Thyroid gland (tissue), 4 donors: ENCODE measurements at regions not wholly inside any gene's neighbourhood (a gene's known extent, or its start where the extent isn't known, plus 50 kb on each side); places are given as distances from the start of the nearest gene placed in this dataset.

Experiments used
- DNase-seq, 2 donors: peaks; one replicate each; pipeline ENCODE4 v3.0.0-alpha.2; 2019
- H3K27ac ChIP-seq, 3 donors: fragments of 200-600 bp; sonication (generic); 1 replicate in 2 of 3; 2 replicates in 1 of 3; pipeline ENCODE4 v1.5.1; 2016 to 2019; ENCODE audit warnings: mild to moderate bottlenecking in 1 of 3, moderate library complexity in 1 of 3
- H3K27me3 ChIP-seq: fragments of 200-600 bp; sonication (generic); one replicate; pipeline ENCODE4 v1.5.1; 2019
- H3K36me3 ChIP-seq, 2 donors: fragments of 200-600 bp; sonication (generic); one replicate each; pipeline ENCODE4 v1.5.1; 2016 to 2019
- H3K4me1 ChIP-seq, 2 donors: fragments of 200-600 bp; sonication (generic); one replicate each; pipeline ENCODE4 v1.5.1; 2017 to 2019
- H3K4me3 ChIP-seq, 3 donors: fragments of 200-600 bp; sonication (generic); replicated peaks in 1 of 3; 1 replicate in 2 of 3; 2 replicates in 1 of 3; pipeline ENCODE4 v1.5.1; 2016; ENCODE audit warnings: mild to moderate bottlenecking in 1 of 3
- H3K9me3 ChIP-seq: fragments of 200-600 bp; sonication (generic); one replicate; pipeline ENCODE4 v1.5.1; 2017
- POLR2A ChIP-seq, 2 donors: fragments of 450-650 bp; IDR thresholded peaks; one replicate each; pipeline ENCODE4 v1.6.1; 2017; ENCODE audit warnings: antibody characterized with exemption in 2 of 2, mild to moderate bottlenecking in 2 of 2, moderate library complexity in 1 of 2
- WGBS, 2 donors: methylation state at CpG; one replicate each; pipeline ENCODE4 v1.1.5; 2017; 5-methylcytosine and 5-hydroxymethylcytosine counted together
- intact Hi-C: fragments of 100-400 bp; cut with DNase I; formaldehyde crosslinking; loops from one replicate; pipeline ENCODE4 v1.15.1; 2023
- TF ChIP-seq, protein P1 (sequence below), 6 experiments: fragments of 200-600 bp in 3 of 6; fragments of 450-650 bp in 3 of 6; sonication (generic) in 3 of 6; IDR thresholded peaks; one replicate each; pipeline ENCODE4 v1.5.1; 2016 to 2019; ENCODE audit warnings: antibody characterized with exemption in 6 of 6, mild to moderate bottlenecking in 2 of 6, inconsistent platforms in 1 of 6, moderate library complexity in 1 of 6

DNA sequence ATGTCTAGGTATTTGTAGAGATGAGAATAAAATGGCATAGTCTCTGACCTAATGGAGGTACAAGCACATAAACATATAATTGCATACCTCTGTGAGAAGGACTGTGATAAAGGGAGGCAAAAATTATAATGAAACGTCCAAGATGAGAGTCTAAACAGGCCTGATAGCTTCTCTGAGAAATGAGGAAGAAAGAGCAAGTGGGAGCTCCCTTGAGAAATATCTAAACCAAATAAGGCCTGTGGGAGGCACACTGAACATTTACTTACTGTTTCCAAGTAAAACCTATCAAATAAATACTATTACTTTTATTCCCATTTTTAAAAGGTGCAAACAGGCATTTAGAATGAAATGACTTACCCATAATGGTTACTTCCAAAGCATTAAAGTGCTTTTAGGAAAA is 125.6 kb upstream of the PAPPA start:
- no peak overlapping the region for H3K27ac ChIP-seq
- TF ChIP-seq POLR2A (IDR thresholded peaks at IDR 0.05): no peak
- TF ChIP-seq, protein P1, sequence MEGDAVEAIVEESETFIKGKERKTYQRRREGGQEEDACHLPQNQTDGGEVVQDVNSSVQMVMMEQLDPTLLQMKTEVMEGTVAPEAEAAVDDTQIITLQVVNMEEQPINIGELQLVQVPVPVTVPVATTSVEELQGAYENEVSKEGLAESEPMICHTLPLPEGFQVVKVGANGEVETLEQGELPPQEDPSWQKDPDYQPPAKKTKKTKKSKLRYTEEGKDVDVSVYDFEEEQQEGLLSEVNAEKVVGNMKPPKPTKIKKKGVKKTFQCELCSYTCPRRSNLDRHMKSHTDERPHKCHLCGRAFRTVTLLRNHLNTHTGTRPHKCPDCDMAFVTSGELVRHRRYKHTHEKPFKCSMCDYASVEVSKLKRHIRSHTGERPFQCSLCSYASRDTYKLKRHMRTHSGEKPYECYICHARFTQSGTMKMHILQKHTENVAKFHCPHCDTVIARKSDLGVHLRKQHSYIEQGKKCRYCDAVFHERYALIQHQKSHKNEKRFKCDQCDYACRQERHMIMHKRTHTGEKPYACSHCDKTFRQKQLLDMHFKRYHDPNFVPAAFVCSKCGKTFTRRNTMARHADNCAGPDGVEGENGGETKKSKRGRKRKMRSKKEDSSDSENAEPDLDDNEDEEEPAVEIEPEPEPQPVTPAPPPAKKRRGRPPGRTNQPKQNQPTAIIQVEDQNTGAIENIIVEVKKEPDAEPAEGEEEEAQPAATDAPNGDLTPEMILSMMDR (IDR thresholded peaks at IDR 0.05): no peak
- 32 to 41% methylated on average over 1 of the region's 1 CpG for WGBS, 2 donors
- H3K36me3 ChIP-seq: no peaks in the 10 kb centered on the region
- no peaks in the 10 kb centered on the region for H3K9me3 ChIP-seq
- no peaks in the 10 kb centered on the region for H3K27me3 ChIP-seq
- DNase-seq: no peak
- H3K4me1 ChIP-seq: no peaks in the 10 kb centered on the region
- no peak overlapping the region for H3K4me3 ChIP-seq
- intact Hi-C loops: no loop called here

DNA sequence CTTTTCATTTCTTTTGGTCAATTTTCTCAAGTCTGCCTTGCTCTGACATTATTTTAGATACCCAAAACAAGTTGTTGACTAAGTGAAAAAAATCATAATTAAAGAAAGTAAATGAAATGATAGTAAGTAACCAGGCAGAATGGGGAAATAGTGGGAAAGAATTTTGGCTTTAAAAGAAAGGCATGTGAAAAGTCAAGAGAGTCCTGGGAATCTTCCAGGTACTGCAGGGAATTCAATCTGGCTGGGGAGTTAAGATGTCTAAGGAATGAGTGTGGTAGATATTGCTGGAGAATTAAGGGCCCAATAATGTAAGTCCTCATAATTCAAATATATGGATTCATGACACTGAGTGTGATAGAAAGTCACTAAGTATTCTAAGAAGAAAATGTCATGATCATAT is 123.1 kb upstream of the PAPPA start:
- H3K4me1 ChIP-seq: no peaks in the 10 kb centered on the region
- H3K36me3 ChIP-seq: no peaks in the 10 kb centered on the region
- no peak for DNase-seq
- intact Hi-C loops: no loop called here
- H3K9me3 ChIP-seq: no peaks in the 10 kb centered on the region
- no peak overlapping the region for H3K4me3 ChIP-seq
- TF ChIP-seq, protein P1 (IDR thresholded peaks at IDR 0.05): no peak
- TF ChIP-seq POLR2A (IDR thresholded peaks at IDR 0.05): no peak
- H3K27ac ChIP-seq: no peak overlapping the region
- no peaks in the 10 kb centered on the region for H3K27me3 ChIP-seq

DNA sequence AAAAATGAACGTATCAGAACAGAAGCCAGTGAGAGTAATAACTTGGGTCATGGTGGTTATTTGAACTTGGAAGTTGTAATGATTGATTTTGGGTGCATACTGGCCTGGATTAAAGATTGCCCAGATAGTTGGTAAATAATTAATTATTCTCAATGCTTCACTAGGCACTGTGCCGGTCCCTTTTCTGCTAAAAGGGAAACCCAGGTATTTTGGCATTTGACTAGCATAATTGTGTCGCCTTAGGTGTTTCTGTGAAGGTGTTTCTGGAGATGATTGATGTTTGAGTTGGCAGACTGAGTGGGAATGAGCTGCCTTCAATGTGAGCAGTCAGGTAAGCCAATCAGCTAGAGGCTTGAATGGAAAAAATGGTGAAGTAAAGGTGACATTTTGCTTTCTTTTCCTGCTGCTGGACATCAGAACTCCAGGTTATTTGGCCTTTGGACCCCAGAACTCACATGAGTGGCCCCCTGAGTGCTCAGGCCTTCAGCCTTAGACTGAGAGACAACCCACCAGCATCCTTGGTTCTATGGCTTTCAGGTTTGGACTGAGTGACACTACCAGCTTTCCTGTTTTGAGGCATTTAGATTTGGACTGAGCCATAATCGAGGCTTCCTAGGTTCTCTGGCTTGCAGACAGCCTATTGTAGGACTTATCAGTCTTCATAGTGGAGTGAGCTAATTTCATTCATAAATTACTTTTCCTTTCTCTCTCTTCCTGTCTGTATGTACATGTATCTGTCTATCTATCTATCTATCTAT is 120.7 kb upstream of the PAPPA start:
- Histone ChIP-seq H3K4me1 (no peaks in the 10 kb centered on the region), H3K4me3 (no peak overlapping the region), H3K9me3 (no peaks in the 10 kb centered on the region), H3K27me3 (no peaks in the 10 kb centered on the region), H3K36me3 (no peaks in the 10 kb centered on the region), H3K27ac (no peak overlapping the region)
- WGBS, 2 donors: 74 to 84% methylated on average over 4 of the region's 4 CpGs
- intact Hi-C loops: no loop called here
- TF ChIP-seq, protein P1 (IDR thresholded peaks at IDR 0.05): no peak
- TF ChIP-seq POLR2A (IDR thresholded peaks at IDR 0.05): no peak
- DNase-seq: no peak

DNA sequence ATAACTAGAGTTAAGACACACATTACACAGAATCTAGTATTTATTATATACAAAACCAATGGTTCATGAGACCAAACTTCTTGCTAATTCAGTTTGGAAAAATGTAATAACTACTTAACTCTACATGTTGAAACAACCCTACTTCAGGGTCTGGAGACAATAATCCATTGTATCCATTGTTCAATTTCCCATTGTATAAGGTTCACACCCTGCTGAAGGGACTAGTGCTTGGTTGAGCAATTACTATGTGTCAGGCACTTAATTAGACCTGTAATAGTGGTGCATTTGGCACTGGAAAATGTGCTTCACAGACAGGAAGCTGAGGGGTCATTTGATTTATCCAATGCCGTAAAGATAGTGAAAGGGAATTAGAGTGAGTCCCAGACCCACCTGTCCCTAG is 114.3 kb upstream of the PAPPA start:
- 81 to 89% methylated on average over 1 of the region's 1 CpG for WGBS, 2 donors
- intact Hi-C loops: no loop called here

DNA sequence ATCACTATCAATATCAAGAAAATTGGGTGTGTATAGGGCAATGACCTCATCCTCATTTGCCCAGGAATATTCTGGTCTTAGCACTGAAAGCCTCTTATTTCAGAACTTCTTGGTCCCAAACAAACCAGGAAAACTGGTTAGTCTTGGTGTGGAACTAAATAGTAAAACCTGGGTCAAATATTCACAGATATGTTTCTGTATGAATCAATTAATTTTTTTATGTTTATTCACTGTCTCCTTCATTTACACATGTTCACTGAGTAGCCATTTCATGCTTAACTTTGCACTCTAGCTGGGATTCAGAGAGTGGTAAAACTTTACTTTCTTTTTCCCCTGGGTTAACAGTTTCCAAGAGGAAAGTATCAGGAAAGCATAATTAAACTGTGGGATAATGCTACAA is 113.7 kb upstream of the PAPPA start:
- Histone ChIP-seq H3K36me3 (no peaks in the 10 kb centered on the region), H3K27ac (no peak overlapping the region), H3K27me3 (no peaks in the 10 kb centered on the region), H3K4me1 (no peaks in the 10 kb centered on the region), H3K4me3 (no peak overlapping the region), H3K9me3 (no peaks in the 10 kb centered on the region)
- TF ChIP-seq, protein P1 (IDR thresholded peaks at IDR 0.05): no peak
- no peak for TF ChIP-seq POLR2A (IDR thresholded peaks at IDR 0.05)
- DNase-seq: no peak
- intact Hi-C loops: no loop called here

More for the DNA sequence above, 114.3 kb upstream of the PAPPA start:
- H3K4me1 ChIP-seq: no peaks in the 10 kb centered on the region
- H3K36me3 ChIP-seq: no peaks in the 10 kb centered on the region
- TF ChIP-seq, protein P1 (IDR thresholded peaks at IDR 0.05): no peak
- TF ChIP-seq POLR2A (IDR thresholded peaks at IDR 0.05): no peak
- no peak overlapping the region for H3K27ac ChIP-seq
- H3K9me3 ChIP-seq: no peaks in the 10 kb centered on the region
- no peak overlapping the region for H3K4me3 ChIP-seq
- H3K27me3 ChIP-seq: no peaks in the 10 kb centered on the region
- DNase-seq: no peak
